GM19043 (cell line): ENCODE measurements at regions not wholly inside any gene's neighbourhood (a gene's known extent, or its start where the extent isn't known, plus 50 kb on each side); places are given as distances from the start of the nearest gene placed in this dataset.
"Not testable (repeated sequence)": the region's sequence is repeated elsewhere in the genome, so short reads cannot be mapped to it uniquely, and the experiment has no call there.

Experiments used
- ATAC-seq: cut with Tn5 transposase; IDR thresholded peaks from one replicate; pipeline ENCODE4 v1.9.1; 2021; ENCODE audit warnings: low read depth; ENCODE audit not compliant: unreplicated experiment

- no peak for ATAC-seq
Measured at GRCh38 chr7:20083781-20084180, 133.4 kb downstream of the MACC1 start.

DNA sequence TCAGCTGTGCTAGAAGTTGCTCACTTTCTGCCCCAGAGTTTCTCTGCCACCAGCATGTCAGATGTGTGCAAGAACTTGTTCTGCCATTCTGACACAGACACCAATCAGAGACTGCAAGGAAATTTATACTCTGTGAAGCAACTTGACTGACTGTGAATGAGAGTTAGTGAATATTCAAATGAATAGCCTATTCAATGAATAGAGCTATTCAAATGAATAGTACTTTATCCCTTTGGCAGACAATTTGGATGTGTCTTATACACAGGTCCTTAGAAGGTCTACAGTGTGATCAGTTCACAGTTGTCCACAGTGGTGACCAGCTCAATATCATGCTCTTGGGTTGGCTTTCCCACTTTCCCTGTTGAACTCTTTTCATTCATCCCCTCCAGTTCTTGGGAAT is 138.1 kb downstream of the MACC1 start:
- ATAC-seq = no peak

- ATAC-seq = no peak
Measured at GRCh38 chr7:20076835-20077234, 140.3 kb downstream of the MACC1 start.

DNA sequence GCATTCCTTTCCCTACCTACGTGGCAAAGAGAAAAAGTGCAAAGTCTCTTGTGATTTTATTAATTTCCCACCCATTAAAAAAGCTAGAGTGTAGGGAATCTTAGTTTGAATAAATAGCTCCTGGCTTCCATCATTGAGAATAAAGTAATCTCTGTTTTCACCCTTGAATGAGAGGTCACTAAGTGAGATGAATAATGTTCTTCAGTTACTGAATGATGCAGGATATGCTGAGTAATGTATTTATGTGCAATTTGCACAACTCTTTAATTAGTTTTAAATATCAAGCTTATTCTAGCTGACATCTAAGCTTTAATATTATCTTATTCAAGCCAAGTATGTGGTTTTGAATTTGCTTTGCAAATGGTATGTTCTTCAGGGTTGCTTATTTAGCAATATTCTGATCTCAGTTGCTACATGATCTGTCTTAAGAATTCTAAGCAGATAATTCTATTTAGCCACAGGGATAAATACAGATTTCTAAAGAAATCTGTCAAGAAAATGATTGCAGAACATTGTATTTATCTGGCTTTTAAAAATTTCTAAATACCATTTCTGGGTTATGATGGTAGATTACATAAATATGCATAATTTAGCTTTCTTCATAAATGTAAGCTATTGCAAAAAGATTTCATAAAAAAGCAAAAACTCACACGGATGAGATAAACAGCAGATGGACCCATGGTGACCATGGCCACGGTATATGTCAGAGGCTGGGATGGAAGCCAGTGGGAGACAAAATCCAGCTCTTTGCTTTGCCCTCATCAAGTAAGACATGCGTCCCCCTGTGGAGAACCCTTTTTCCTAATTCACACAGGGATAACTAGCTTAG is 141.0 kb downstream of the MACC1 start:
- ATAC-seq = no peak

GRCh38 chr7:20075440-20075839 is 141.7 kb downstream of the MACC1 start:
- ATAC-seq = no peak

DNA sequence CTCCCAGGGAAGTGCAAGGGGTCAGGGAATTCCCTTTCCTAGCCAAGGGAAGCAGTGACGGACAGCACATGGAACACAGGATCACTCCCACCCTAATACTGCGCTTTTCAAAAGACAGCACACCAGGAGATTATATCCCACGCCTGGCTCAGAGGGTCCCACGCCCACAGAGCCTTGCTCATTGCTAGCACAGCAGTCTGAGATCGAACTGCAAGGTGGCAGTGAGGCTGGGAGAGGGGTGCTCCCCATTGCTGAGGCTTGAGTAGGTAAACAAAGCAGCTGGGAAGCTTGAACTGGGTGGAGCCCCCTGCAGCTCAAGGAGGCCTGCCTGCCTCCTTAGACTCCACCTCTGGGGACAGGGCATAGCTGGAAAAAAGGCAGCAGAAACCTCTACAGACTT is 149.2 kb downstream of the MACC1 start:
- not testable (repeated sequence) for ATAC-seq

DNA sequence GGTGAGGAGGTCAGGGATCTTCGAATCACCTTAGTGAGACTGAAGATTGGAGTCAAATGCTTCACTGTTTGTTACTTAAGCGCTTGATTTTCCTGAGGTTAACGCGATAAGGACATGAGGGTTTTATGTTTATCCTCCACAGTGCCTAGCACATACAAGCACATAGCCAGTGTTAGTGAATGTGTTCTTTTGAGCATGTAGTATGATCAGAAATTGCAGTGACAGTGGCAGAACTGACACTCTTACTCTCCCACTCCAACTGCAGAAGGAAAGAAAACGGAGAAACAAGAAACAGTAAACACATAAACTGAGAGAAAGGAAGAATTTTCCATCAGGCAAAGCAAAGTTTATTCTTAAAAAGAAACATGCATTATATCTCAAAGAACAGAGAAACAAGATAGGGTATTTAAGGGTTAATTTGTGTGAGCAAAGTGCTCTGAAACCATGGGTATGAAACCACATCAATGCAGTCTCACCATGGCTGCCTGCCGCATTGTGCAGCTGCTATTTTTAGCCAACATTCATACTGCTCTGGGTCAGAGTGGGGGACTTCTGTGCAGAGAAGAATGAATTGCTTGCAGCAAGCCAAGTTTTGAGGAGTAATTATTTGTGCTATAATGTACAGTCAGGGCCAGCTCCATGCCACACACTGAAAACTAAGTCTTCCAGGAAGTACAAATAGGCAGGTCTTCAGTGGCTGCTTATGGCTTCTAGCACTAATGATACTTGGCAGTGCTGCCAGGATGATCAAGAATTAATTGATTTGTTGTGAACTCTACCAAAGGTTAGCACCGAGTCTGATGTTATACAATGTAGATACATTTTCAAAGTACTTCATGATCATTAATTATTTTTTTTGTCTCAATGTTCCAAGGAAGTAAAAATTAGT is 152.0 kb downstream of the MACC1 start:
- ATAC-seq = peak; percentile 99

GRCh38 chr7:20064181-20064970 is 152.8 kb downstream of the MACC1 start:
- ATAC-seq = no peak

GRCh38 chr7:20063644-20064043 is 153.5 kb downstream of the MACC1 start:
- no peak for ATAC-seq

DNA sequence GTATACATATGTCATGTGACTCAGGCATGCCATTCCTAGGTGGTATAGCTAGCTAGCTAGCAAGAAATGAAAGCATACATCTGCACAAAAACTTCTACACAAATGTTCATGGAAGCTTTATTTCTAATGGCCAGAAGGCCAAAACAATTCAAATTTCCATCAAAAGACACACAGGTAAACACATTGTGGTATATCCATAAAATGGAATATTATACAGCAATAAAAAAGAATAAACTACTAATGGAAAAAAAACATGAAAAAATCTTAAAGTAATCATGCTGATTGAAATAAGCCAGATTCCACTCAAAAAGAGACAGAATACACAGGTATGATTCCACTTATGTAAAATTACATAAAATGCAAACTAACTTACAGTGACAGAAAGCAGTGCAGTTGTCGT is 154.3 kb downstream of the MACC1 start:
- no peak for ATAC-seq

DNA sequence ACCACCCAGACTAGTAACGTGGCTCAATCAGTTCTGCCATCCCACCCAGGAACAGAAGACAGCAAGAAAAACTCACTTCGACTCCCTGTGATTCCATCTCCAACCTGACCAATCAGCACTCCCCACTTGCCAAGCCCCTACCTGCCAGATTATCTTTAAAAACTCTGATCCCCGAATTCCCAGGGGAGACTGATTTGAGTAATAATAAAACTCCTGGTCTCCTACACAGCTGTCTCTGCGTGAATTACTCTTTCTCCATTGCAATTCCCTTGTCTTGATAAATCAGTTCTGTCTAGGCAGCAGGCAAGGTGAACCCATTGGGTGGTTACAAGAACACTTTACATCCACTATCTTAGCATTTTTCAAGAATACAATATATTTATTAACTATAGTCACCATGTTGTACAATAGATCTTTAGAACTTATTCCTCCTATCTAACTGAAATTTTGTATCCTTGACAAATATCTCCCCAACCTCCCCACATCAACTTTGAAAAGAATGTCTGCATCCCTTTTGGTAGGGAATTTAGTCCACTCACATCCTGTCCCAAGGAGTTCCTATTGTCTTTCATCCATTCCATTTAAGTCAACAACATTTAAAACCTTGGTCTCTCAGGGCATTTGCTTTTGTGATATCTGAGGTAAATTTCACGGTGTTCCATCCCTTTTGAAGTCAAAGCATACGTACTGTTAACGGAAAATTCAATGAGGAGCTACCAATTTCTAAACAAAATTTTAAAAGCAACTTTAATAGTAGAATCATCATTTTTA is 163.7 kb downstream of the MACC1 start:
- no peak for ATAC-seq

DNA sequence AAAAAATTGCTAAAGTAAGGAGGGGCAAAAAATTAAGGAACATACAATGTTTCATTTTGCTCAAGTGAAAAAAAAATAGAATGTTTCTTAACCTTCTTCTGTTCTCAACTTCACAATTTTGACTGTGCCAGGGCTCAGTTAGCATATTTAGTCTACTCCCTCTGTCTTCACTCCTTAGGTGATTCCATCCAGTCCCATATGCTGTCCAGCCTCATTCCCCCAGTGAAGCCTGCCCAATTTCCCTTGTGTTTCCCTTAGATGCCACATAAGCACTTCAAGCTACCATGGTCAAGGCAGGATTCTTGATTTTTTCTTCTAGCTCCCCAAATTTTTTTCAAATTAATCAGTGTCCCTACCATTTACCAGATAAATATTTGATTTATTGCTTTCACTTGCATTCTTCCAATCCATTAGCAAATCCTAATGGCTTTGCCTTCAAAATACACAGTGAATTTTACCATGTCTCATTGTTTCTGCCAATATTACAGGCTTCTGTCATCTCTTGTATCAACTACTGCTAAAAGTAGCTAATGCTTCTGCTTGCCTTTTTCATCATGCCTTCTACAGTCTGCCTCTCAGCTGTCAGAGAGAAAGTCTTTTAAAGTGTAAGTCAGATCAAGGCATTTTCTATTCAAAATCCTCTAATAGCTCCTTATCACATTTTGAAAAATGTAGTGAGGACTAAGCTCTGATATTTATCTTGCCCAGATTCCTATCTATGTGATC is 166.8 kb downstream of the MACC1 start:
- ATAC-seq = no peak

GRCh38 chr7:20038676-20039075 is 178.5 kb downstream of the MACC1 start:
- ATAC-seq = no peak

GRCh38 chr7:20035279-20035875 is 181.8 kb downstream of the MACC1 start:
- ATAC-seq = no peak

DNA sequence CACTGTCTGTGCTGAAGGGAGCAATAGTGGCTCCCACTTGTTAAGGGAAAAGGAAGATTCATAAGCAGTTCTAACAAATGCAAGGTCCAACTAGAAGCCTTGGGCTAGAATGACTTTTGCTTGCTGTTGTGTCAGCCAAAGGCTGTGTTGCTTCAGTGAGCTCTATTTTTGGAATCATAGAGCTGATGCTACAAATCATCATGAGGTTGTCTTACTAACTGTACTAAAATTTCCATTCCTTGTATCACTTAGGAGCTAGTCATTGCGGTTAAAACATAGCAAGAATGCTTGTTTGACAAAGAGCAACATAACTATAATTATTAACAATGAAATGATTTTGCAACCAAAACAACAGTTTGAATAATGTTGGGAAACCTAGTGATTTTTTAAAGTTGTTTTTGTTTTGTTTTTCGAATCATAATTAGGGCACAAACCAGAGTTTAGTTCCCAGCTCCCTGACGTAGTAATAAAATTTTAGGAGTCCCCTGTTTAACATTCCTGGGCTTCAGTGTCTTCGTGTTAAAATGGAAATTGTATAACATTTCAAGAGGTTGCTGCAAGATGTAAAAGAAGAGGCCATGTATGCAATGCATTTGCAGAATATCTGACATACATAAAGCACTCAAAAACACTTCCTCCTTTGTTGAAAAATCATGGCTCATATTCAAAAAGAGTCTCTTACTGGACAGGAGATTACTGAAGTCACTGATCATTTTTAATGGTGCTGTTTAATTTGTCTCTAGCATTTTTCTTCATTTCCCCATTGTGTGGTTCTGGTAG is 183.4 kb downstream of the MACC1 start:
- ATAC-seq = no peak

GRCh38 chr7:20032741-20033140 is 184.4 kb downstream of the MACC1 start:
- ATAC-seq = no peak

DNA sequence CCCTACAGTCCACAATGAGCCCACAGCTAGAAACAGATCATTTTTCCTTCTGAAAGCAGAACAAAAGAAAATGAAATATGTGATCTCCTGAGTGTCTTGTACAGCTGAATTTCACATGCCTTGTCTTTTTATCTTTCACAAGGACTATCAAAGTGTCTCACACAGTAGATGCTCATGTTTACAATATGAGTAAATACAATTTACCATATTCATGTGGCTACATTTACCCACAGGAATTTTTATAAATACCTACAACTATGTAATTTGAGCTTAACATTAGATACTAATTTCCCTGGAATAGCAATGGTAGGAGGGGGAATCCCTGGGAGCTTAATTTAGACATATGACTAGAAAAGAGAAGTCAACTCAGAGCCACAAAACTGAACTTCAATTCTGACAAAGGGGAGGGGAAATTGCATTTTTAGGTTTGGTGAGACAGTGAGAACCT is 186.2 kb downstream of the MACC1 start:
- ATAC-seq = peak; percentile 48

- peak; percentile 84 for ATAC-seq
Measured at GRCh38 chr7:20030417-20030816, 186.8 kb downstream of the MACC1 start.
